ENCODE measurements at regions not wholly inside any gene's neighbourhood (a gene's known extent, or its start where the extent isn't known, plus 50 kb on each side); places are given as distances from the start of the nearest gene placed in this dataset.

GRCh38 chr4:13721894-13722293 is 94.4 kb upstream of the BOD1L1 start:
- no peaks in the 10 kb centered on the region for H3K4me1 ChIP-seq (ENCODE audit: control insufficient read depth, extremely low read depth, insufficient read depth, low read length)
- H3K4me3 ChIP-seq (ENCODE audit: control insufficient read depth in 2 of 3, extremely low read depth in 1 of 3, insufficient read depth in 2 of 3, low read depth in 1 of 3, low read length in 3 of 3), result no peak overlapping the region
- dilution Hi-C loops (cut with MboI; ENCODE audit: extremely low pct_ligation_motif_present, low sequenced_read_pairs), result no loop called here
- no peak overlapping the region for H3K9ac ChIP-seq (ENCODE audit: control insufficient read depth, extremely low read depth, insufficient read depth, low read length)
- no peaks in the 10 kb centered on the region for H3K9me3 ChIP-seq (ENCODE audit: control insufficient read depth, low read depth, low read length)
- no peaks in the 10 kb centered on the region for H4K20me1 ChIP-seq (ENCODE audit: control insufficient read depth, extremely low read depth, insufficient read depth, low read length)
- no peak overlapping the region for H3K27ac ChIP-seq (ENCODE audit: control insufficient read depth, insufficient read depth, low read length)
- no peak for FAIRE-seq
- TF ChIP-seq EZH2 (IDR thresholded peaks at IDR 0.05; ENCODE audit: low read length) (no peak), CTCF (optimal IDR thresholded peaks at IDR 0.05 in 1 of 3, IDR thresholded peaks at IDR 0.05 in 1 of 3, conservative IDR thresholded peaks at IDR 0.05 in 1 of 3; ENCODE audit: extremely low read depth in 1 of 3, insufficient read depth in 2 of 3, low read length in 3 of 3) (no peak)
- no peak for DNase-seq (ENCODE audit: low read depth, low spot score)
- no peaks in the 10 kb centered on the region for H3K9me1 ChIP-seq (ENCODE audit: control insufficient read depth, extremely low read depth, insufficient read depth, low read length)
- no peak overlapping the region for H2AFZ ChIP-seq (ENCODE audit: control insufficient read depth, low read length)
- no peaks in the 10 kb centered on the region for H3K36me3 ChIP-seq (ENCODE audit: control insufficient read depth in 2 of 2, extremely low read depth in 1 of 2, insufficient read depth in 2 of 2, low read length in 2 of 2)
- no peaks in the 10 kb centered on the region for H3K79me2 ChIP-seq (ENCODE audit: control insufficient read depth, insufficient read depth, low read length)
- no peak overlapping the region for H3K4me2 ChIP-seq (ENCODE audit: control insufficient read depth, extremely low read depth, insufficient read depth, low read depth, low read length)
- H3K27me3 ChIP-seq (ENCODE audit: control insufficient read depth, extremely low read depth, insufficient read depth, low read length), result no peaks in the 10 kb centered on the region

- Histone ChIP-seq H3K4me3 (ENCODE audit: control insufficient read depth in 2 of 3, extremely low read depth in 1 of 3, insufficient read depth in 2 of 3, low read depth in 1 of 3, low read length in 3 of 3) (no peak overlapping the region), H3K4me2 (ENCODE audit: control insufficient read depth, extremely low read depth, insufficient read depth, low read depth, low read length) (no peak overlapping the region), H3K27ac (ENCODE audit: control insufficient read depth, insufficient read depth, low read length) (no peak overlapping the region), H3K79me2 (ENCODE audit: control insufficient read depth, insufficient read depth, low read length) (no peaks in the 10 kb centered on the region), H2AFZ (ENCODE audit: control insufficient read depth, low read length) (no peak overlapping the region), H3K27me3 (ENCODE audit: control insufficient read depth, extremely low read depth, insufficient read depth, low read length) (no peaks in the 10 kb centered on the region), H3K9me3 (ENCODE audit: control insufficient read depth, low read depth, low read length) (no peaks in the 10 kb centered on the region), H3K9me1 (ENCODE audit: control insufficient read depth, extremely low read depth, insufficient read depth, low read length) (no peaks in the 10 kb centered on the region), H4K20me1 (ENCODE audit: control insufficient read depth, extremely low read depth, insufficient read depth, low read length) (no peaks in the 10 kb centered on the region), H3K9ac (ENCODE audit: control insufficient read depth, extremely low read depth, insufficient read depth, low read length) (no peak overlapping the region), H3K4me1 (ENCODE audit: control insufficient read depth, extremely low read depth, insufficient read depth, low read length) (no peaks in the 10 kb centered on the region), H3K36me3 (ENCODE audit: control insufficient read depth in 2 of 2, extremely low read depth in 1 of 2, insufficient read depth in 2 of 2, low read length in 2 of 2) (no peaks in the 10 kb centered on the region)
- TF ChIP-seq EZH2 (IDR thresholded peaks at IDR 0.05; ENCODE audit: low read length) (no peak), CTCF (optimal IDR thresholded peaks at IDR 0.05 in 1 of 3, IDR thresholded peaks at IDR 0.05 in 1 of 3, conservative IDR thresholded peaks at IDR 0.05 in 1 of 3; ENCODE audit: extremely low read depth in 1 of 3, insufficient read depth in 2 of 3, low read length in 3 of 3) (no peak)
- dilution Hi-C loops (cut with MboI; ENCODE audit: extremely low pct_ligation_motif_present, low sequenced_read_pairs), result no loop called here
- FAIRE-seq, result no peak
- no peak for DNase-seq (ENCODE audit: low read depth, low spot score)
Measured at GRCh38 chr4:13722649-13723048, 95.1 kb upstream of the BOD1L1 start.
